Right renal pelvis (tissue), 4 donors: ENCODE measurements at regions not wholly inside any gene's neighbourhood (a gene's known extent, or its start where the extent isn't known, plus 50 kb on each side); places are given as distances from the start of the nearest gene placed in this dataset.
"Not testable (repeated sequence)": the region's sequence is repeated elsewhere in the genome, so short reads cannot be mapped to it uniquely, and the experiment has no call there.

ENCODE experiments used
- DNase-seq, 4 donors: peaks; one replicate each; pipeline ENCODE4 v3.0.0-alpha.2; 2013; ENCODE audit warnings: low read depth in 4 of 4, low spot score in 3 of 4, missing footprints in 1 of 4

DNA sequence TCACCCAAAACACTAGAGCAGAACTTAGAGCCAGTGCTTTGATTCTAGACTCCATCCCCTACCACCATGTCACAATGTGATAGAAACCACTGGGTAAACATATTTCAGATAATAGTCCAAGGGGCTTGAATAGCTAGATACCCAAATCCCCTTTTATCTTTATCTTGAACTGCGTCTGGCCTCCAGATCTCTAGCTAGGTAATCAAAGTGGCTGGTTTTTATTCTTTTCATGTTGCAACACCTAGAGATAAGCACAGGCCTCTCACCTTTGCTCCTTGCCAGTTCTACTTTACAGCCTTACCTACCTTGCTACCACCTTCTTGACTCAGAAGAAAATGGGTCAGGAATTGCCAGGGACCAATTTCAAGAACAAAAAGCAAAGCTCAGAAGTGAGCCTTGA lies 171.2 kb downstream of the C1D start:
- no peak for DNase-seq

DNA sequence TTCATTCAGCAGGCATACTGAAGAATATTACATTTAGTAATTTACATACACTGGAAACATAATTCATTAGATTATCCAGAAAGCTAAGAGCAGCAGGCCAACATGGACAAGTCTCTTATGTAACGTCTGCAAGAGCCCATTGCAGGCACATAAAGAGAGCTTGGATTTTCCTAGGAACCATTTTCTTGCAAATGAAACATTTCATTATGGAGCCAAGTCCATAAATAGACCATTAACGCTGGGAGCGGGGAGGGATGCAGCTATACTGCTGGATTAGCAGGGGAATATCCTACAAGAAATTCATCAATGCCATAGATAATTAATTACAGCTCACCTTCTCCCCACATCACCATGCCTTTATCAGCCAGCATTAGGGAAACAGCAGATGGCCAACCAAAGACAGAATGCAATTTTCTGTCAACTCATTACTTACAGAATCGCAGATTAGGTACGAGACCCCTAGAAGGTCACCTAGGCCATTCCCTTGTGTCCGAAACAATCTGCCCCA lies 170.4 kb downstream of the C1D start:
- no peak for DNase-seq

DNA sequence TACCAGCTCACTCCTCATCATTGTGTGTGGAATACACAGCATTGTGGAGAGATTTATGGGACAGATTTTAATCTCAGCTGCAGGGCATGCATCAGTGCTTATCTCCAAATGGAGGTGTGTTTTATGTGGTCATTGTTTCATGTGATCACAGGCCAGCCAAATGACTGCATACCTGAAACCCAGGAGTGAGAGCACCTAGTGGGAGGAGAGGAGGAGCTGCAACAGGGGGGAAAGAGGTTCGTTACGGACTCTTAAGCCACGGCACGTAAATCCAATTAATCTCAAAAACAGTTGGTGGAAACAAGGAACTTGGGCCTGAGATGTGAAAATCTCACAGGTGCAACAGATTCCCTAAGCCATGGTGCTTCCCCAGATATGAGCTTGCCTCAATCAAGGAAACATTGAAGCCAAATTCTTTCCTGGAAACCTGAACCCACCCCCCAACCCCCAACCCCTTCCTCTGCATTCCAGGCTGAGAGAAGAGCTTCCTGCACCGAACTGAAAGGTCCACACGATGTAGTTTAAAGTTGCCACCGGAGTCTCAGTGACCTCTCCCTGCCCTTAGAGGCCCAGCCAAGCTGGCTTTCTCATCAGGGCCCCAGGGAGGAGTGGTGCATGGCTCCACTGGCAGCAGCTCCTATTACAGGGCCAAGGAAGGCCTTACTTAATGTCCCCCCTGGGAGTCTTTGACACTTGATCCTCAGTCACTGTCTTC lies 167.4 kb downstream of the C1D start:
- peak in 3 of 4 donors; percentile 28 to 64 (median 57) for DNase-seq

DNA sequence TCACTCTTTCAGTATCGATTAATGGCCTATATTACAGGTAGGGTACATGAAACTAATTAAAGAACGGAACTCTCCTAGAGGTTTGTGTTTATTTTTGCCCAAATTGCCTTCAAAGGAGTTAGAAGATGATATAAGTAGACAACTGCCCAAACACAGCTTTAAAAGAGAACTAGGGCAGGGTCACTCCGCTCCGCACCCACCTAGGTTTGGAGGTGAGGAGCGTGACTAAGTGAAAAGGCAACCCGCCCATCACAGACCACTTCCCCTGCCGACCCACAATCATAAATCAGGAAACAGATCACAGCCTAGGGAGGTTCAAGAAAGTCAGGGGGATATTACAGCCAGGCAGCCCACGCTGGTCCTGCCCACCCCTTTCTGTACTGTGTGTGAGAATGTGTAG lies 166.7 kb downstream of the C1D start:
- DNase-seq = no peak

DNA sequence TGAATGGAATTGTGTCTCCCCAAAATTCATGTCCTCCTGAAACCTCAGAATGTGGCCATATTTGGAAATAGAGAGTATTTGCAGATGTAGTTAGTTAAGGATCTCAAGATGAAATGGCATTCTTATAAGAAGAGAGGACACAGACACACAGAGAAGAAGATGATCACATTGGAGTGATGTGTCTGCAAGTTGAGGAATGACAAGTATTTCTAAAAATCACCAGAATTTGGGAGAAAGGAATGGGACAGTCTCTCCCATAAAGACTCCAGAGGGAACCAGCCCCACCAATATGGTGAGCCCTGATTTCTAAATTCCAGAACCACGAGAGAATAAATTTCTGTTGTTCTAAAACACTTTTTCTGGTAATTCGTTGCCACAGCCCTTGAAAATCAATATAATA lies 166.3 kb downstream of the C1D start:
- no peak for DNase-seq

DNA sequence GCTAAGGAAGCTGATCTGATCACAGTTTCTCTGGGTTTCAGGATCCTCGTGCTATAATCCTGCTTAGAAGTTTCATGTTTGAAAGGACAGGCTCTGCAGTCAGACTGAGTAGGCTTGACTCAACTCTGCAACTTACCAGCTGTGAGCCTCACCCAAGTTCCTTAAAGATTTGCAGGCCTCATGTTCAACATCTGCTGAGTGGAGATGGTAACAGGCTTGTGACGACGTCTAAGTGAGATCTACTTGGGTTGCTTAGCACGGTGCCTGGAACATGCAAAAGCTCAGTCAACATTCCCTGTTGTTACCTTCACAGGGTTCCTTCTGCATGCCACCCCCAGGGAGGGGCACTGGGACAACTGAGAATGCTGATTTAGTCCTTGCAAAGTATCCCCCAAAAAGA lies 164.2 kb downstream of the C1D start:
- DNase-seq = no peak

DNA sequence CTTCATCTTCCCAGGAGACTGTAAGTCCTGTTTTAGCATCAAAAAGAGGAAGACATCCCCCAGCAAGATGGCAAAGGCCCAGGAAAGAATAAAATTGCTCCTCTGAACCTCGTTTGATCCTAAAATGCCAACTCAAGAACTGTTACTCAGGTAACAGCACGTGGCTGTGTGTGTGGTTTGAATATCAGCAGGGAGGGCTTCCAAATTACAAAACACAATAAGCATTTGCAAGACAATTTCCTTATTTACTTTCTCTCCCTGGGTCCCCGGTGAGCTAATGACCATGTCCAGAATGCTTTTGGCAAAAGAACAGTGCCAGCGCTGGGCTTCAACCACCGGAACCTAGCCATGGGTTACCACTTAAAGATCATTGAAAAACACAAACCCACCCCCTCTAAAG lies 163.6 kb downstream of the C1D start:
- DNase-seq = no peak

DNA sequence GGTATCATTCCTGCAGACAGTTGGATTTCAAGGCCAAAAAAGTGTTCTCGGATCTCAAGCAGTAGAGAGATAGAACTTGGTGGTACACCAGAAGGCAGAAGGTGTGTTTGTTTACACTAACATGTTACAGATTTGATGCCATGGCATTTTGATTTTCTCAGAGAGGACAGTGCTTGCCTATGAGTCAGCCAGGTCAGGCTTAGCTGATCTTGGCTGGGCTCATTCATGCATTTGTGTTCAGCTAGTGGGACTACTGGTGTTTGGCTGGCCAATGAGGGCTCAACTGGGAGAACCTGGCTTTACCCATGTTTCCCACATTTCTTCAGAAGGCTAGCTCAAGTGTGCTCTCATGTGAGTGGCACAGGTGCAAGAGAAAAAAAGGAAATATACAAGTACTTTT lies 162.0 kb downstream of the C1D start:
- DNase-seq = no peak

DNA sequence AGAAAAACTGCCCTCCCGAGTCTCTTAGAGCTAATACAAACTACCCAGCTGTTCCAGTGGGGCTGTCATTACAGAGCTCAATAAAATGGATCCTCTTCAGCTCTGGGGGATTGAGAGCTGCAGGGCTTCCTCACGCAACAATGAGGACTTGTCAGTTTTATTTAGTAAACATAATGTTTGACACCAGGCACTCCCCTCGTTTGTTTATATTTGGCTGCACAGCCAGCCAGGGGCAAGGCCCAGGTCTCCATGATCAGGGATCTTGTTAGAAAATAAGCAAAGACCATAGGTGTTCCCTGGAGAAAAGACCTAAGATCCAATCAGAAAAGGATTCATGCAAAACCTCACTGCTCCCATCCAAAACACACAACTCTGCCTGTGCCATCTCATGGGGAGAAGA lies 158.2 kb downstream of the C1D start:
- DNase-seq = no peak

DNA sequence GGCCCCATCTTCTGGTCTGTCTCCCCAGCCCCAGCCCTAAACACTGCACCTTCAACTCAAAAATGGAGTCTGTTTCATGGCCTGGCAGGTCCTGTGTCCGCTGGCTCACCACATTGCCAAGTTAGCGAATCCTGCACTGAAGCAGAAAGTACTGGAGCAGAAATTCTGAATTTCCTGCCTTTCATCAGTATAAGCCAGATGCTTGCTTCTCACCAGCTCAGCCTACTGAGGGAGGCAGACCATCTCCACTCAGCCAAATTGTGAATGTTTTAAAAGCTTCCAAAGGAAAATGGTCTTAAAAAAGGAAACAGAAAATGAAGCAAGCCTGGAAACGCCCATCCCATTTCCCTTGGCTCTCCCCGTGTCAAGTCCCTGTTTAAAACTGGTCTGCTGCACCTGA lies 157.8 kb downstream of the C1D start:
- no peak for DNase-seq

DNA sequence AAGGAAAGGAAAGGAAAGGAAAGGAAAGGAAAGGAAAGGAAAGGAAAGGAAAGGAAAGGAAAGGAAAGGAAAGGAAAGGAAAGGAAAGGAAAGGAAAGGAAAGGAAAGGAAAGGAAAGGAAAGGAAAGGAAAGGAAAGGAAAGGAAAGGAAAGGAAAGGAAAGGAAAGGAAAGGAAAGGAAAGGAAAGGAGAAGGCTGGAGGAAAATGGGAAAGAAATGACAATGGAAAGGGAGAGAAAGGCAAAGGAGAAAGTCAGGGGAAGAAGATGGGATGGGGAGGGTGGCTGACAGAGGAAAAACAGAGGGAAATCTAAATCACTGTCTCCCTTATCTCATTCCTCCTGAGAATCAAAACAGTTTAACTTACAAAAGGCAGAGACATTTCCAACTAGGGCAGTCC lies 156.3 kb downstream of the C1D start:
- not testable (repeated sequence) for DNase-seq

DNA sequence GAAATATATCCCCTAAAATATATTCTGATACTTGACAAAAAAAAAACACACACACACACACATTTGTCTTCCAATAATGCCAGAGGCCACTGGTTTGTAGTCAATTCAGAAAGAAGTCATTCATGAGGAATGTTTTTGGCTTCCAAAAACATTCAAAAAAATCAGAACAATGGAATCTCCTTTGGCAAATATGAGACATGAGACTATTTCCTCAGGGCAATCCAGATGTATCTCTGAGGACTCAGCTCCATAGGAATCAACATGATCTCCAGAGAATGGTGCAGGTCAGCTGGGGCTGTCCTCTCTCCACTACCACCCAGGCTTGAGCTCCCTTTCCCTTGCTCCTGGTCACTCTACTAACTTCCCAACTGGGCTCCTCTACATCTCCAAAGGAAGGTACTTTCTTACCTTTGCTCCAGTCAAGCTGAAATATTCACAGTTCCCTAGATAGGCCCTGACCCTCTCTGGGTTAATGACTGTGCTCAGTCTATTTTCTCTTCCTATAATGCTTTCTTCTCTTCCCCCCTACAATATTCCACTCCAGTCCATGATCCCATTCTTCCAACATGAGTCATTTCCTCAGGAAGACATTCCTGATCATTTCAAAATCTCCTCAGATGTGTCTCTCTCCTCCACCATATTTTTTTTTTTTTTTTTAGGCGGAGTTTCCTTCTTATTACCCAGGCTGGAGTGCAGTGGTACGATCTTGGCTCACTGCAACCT lies 145.3 kb downstream of the C1D start:
- DNase-seq = no peak

DNA sequence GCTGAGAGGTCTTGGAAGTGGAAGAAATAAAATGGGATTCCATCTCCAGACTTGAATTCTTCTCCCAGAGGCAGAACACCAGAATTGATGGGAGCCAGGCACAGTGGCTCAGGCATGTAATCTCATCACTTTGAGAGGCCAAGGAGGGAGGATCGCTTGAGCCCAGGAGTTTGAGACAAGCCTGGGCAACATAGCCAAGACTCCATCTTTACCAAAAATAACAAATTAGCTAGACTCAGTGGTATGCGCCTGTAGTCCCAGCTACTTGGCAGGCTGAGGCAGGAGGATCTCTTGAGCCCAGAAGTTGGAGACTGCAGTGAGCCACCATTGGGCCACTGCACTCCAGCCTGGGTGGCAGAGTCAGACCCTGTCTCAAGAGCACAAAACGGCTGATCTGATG lies 144.3 kb downstream of the C1D start:
- no peak for DNase-seq

DNA sequence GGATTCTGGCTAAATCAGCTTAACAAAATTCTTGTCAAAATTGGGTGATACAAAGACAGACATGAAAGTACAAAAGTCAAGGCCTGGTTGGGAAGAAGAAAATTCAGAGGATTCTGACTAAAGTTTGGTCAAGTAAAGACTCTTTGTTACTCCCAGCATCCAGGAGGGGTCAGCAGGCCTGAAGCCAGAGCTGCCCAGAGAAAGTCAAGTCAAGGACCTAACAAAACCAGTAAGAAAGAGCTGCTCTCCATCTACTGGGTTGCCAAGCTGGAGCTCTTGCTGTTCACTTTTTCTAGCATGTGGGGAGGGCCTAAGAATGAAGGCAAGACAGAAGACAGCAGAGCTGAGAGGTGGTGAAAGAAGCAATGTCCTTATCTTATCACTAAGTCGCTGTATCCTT lies 143.3 kb downstream of the C1D start:
- no peak for DNase-seq

DNA sequence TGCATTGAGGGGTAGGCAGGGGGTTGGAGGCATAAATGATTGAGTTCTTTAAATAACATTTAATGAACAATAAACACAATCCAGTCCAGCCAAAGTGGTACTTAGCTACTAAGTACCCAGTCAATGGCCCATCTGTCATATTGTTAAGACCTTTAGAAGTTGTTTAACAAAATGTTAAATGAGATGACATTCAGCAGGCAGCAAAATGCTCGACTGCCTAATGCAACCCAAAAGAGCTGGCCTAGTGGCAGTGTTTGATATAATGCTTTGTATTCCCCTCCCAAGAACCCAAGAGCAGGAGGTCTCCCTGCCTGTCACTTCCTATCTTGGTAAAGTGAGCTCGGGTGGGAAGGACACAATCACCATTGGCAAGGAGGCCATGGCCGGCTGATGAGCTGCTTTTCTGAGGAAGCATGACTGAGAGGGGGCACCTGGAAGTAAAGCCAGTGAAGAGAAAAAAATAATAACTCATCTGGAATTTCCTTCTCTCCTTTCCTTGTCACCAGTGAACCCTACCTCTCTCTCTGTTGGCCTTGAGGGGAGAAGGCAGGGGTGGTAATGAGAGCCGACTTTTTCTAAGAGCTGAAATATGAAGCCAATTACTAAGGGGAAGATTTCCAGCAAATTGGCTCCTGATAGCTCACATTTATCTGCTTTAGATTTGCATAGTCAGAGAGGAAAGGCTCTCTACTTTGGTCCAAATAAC lies 140.6 kb downstream of the C1D start:
- no peak for DNase-seq

DNA sequence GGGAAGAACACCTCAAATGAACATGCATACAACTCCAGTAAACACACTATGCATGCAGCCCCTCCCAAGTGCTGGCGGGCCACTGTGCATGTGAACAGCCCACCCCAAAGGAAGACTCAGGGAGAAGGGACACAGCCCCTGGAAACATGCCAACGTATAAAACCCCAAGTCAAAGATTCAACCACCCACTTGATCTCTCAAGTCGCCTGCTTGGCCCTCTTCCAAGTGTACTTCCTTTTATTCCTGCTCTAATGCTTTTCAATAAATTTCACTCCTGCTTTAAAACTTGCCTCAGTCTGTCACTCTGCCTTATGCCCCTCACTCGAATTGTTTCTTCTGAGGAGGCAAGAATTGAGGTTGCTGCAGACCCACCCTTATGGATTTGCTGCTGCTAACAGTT lies 139.1 kb downstream of the C1D start:
- DNase-seq = no peak

DNA sequence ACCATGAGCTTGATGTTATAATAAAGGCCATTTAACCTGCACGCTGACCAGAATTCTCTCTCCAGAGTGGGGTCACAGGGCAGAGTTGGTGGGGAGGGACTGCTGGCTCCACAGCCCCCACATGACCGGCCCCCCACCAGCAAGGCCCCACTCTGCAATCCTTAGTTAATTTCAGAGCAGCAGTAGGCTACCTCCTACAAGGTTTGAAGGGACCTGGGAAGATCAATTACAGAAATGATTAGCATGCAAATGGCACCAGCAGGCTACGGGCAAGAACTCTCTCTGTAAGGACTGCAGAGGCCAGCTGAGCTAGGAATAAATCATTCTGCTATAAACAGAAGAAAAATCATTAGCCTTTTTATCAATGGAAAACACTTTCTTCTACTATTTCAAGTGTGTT lies 135.3 kb downstream of the C1D start:
- DNase-seq = no peak

DNA sequence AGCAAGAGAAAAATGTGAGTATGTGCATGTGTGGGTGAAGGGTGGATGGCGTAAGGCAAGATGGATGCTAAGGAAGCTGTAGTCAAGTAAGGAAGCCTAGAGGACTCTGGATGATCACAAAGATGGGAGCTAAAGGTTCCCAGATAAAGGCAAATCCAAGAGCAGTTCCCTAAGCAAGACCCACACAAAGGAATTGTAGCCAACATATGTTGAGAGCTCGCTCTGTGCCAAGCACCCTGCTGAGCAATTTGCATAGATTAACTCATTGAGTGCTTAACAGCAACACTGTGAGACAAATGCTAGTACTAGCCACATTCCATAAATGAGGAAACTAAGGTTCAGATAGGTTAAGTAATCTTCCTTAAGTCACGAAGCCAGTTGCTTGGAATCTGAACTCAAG lies 132.6 kb downstream of the C1D start:
- DNase-seq = no peak

DNA sequence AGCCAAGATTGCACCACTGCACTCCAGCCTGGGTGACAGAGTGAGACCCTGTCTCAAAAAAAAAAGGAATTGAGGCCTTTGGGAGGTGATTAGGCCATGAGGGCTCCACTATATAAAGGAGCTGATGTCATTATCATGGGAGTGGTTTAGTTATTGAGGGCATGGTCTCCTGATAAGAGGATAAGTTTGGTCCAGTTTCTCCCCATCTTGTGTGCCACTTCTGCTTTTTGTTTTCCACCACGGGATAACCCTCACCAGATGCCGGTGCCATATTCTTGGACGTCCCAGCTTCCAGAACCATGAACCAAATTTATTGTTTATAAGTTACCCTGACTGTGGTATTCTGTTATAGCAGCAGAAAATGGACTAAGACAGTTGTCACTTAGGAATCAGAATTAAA lies 125.8 kb downstream of the C1D start:
- no peak for DNase-seq

DNA sequence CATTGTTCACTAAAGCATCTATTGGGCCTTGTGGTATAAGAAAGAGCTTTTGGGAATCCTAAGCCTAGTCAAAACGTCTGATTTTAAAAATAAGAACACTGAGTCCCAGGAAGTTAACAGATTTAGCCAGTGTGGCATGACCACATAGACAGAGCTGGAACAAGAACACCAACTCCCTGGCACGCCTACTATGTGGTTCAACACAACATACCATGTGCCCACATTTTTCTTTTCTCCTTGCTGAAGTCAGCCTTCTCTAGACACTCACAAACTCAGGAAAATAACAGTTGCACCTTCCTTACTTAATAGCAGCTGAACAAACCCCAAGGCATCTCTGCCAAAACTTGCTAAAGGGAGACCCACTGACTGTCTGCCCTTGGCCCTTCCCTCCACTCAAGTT lies 124.8 kb downstream of the C1D start:
- DNase-seq = no peak

DNA sequence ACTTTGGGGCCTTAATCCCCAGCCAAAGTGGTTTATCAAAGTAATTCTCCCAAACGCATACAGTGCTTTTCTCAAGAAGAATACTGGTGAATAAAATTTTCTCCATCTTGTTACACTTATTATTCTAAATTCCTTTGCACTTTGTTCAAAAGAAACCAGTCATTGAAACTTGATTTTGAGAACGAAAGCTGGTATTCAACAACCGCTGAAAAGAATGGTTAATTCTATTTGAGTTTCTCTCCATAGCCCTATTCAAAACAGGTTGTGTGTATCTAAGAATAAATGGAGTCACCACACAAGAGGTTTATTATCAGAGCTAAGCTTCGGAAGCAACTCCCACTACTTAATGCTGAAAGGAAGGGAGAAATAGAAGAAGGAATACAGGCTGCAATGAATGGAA lies 117.7 kb downstream of the C1D start:
- DNase-seq = no peak

DNA sequence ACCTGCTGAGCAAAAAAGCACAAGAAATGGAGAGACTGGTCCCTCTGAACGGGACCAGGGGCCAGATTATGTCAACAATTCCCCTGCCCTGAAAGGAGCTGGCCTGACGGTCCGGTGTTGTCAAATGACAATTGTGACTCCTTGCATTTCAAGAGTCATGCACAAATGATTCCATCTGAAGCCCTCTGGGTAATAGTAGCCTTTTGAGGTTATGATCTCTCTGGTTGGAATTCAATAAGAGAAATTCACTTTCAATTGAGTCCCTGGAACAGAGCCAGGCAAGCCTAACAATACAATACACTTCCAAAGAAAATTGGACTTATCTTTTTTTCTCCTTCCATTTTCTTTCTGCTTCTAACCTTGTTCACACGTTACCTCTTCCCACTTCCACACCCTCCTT lies 116.9 kb downstream of the C1D start:
- no peak for DNase-seq
